Right forelimb (tissue), 1 donor: ENCODE measurements at regions not wholly inside any gene's neighbourhood (a gene's known extent, or its start where the extent isn't known, plus 50 kb on each side); places are given as distances from the start of the nearest gene placed in this dataset.

Experiments
- DNase-seq: peaks from one replicate; pipeline ENCODE4 v3.0.0-alpha.2; 2018

GRCh38 chr10:121036431-121036830 is 185.3 kb downstream of the WDR11 start:
- peak; percentile 65 for DNase-seq

- DNase-seq = no peak
Measured at GRCh38 chr10:121041499-121041898, 190.3 kb downstream of the WDR11 start.

GRCh38 chr10:121041906-121042305 is 190.7 kb downstream of the WDR11 start:
- no peak for DNase-seq

GRCh38 chr10:121042342-121042741 is 191.2 kb downstream of the WDR11 start:
- DNase-seq = no peak

- DNase-seq = no peak
Measured at GRCh38 chr10:121043124-121043849, 192.1 kb downstream of the WDR11 start.

- DNase-seq = no peak
Measured at GRCh38 chr10:121048749-121049148, 197.6 kb downstream of the WDR11 start.

- DNase-seq = no peak
Measured at GRCh38 chr10:121049489-121049888, 198.3 kb downstream of the WDR11 start.

- no peak for DNase-seq
Measured at GRCh38 chr10:121049923-121050322, 198.8 kb downstream of the WDR11 start.

GRCh38 chr10:121051171-121051570 is 200.0 kb downstream of the WDR11 start:
- no peak for DNase-seq

GRCh38 chr10:121051696-121052279 is 200.6 kb downstream of the WDR11 start:
- no peak for DNase-seq

GRCh38 chr10:121053151-121053550 is 202.0 kb downstream of the WDR11 start:
- DNase-seq = no peak

GRCh38 chr10:121054874-121055273 is 203.7 kb downstream of the WDR11 start:
- DNase-seq = no peak

- DNase-seq = no peak
Measured at GRCh38 chr10:121057269-121057668, 206.1 kb downstream of the WDR11 start.

- no peak for DNase-seq
Measured at GRCh38 chr10:121058082-121058481, 206.9 kb downstream of the WDR11 start.

GRCh38 chr10:121059351-121059750 is 208.2 kb downstream of the WDR11 start:
- no peak for DNase-seq

GRCh38 chr10:121062115-121062514 is 211.0 kb downstream of the WDR11 start:
- DNase-seq = no peak

GRCh38 chr10:121063744-121064143 is 212.6 kb downstream of the WDR11 start:
- DNase-seq = no peak

- no peak for DNase-seq
Measured at GRCh38 chr10:121064491-121064890, 213.3 kb downstream of the WDR11 start.

- DNase-seq = no peak
Measured at GRCh38 chr10:121065330-121065729, 214.2 kb downstream of the WDR11 start.

GRCh38 chr10:121069061-121069850 is 218.1 kb downstream of the WDR11 start:
- DNase-seq = no peak

- no peak for DNase-seq
Measured at GRCh38 chr10:121070275-121071070, 219.3 kb downstream of the WDR11 start.

GRCh38 chr10:121071901-121072300 is 220.7 kb downstream of the WDR11 start:
- DNase-seq = no peak

- no peak for DNase-seq
Measured at GRCh38 chr10:121073728-121074127, 222.6 kb downstream of the WDR11 start.
